HG03469 (cell line): ENCODE measurements at regions not wholly inside any gene's neighbourhood (a gene's known extent, or its start where the extent isn't known, plus 50 kb on each side); places are given as distances from the start of the nearest gene placed in this dataset.

ENCODE experiments used
- ATAC-seq: cut with Tn5 transposase; IDR thresholded peaks from one replicate; pipeline ENCODE4 v1.9.1; 2021; ENCODE audit warnings: mild to moderate bottlenecking, moderate library complexity, moderate number of reproducible peaks; ENCODE audit not compliant: unreplicated experiment

DNA sequence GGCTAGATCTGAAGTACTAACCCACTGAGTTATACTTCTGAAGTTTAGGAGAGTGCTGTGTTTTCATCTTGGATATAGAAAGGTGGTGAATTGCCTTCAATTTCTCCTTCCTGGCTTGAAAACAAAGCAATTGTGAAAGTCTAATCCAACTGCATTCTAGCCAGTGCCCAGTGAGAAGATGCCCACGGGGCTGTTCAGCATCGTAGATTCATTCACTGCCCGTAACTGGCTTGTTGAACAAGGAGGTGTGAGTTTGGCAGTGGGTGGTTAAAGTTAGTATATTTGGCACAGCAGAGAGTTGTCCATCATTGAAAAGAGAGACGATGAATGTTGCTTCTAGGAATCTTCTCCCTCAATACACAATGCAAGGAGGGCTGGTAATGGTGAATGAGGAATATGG lies 82.3 kb upstream of the RND3 start:
- ATAC-seq = no peak

DNA sequence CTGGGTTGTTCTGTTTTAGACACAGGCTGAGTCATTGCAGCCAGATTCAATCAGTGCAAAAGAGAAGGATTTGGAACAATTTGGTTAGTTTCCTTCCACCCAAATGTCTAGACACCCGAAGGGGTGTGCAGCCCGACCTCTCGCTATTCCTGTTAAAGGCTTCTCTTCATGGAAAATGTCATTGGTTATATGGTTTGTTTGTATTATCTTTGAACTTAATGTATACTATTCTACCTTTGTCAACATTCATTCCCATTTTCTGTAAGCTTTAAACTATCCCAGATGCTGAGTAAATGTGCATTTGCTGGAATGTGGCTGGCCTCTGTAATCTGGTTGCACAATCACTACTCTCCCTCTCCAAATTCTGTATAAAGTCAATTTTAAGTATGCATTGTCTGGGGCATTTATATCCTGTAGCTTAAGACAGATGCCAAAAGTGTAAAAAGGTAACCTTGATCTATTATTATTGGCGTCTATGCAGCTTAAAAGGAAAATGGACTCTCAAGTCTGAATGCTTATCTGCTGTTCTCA lies 80.4 kb upstream of the RND3 start:
- ATAC-seq = no peak

DNA sequence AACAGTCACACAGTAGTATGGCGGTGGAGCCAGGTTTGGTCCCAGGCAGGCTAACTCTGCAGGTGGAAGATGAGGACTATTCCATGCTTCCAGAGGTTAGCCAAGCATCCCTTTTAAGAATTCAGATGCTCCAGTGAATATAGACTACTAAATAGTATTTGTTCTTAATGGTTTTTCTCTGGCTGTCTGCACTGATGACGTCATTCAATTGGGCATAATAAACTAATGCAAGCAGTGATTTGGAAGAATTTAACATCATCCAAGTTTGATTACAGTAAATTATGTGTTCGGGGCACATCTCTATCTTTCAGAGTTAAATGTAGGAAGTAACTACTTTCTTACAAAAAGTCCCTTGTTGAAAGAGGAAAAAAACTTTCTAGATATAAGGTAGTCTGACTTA lies 78.8 kb upstream of the RND3 start:
- ATAC-seq = no peak

GRCh38 chr2:150561076-150561475 lies 73.6 kb upstream of the RND3 start:
- no peak for ATAC-seq

DNA sequence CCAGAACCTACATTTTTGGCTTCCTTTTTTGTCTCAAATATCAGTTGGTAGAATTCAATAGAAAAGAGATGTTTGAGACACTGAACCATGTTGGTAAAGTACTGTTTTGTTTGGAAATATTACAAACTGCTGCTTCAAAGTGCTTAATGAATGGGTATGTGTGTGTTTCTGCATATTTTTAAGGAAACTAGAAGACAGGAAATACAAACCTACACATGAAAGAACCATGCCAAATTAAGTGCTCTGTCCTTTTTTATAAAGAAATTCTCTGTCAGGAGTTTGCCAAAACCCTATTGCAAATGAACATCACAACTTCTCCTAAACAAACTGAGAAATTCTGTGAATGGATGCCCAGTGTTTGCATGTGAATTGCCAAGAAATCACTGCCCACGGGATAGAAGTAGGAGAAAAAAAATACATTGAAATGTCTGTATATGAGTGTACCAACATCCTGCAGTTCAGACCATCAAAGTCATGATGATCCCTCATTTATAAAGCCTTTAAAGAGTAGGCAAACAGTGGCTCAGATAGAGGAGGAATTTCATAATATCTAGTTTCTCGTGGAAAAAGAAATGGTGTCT lies 69.6 kb upstream of the RND3 start:
- ATAC-seq = no peak

- no peak for ATAC-seq
Measured at GRCh38 chr2:150555611-150556356, 68.3 kb upstream of the RND3 start.

DNA sequence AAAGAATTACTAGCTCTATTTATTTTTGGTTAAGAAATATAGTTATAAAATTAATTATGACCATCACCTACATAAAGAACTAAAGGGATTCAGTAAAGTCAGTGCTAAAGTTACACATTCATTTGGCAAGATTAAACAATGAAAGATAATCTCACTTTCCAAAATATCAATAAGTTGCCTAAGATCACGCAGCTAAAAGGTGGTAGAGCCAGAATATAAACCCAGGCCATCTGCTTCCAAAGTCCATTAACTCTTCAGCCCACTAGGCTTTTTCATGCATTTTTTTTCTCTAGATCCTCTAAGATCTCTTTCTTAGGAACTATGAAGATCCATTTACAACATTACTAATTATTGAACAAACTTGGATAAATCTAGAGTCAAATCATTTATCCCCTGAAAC lies 66.6 kb upstream of the RND3 start:
- ATAC-seq = no peak

GRCh38 chr2:150552041-150552820 lies 64.8 kb upstream of the RND3 start:
- ATAC-seq = no peak

GRCh38 chr2:150549381-150549780 lies 61.9 kb upstream of the RND3 start:
- ATAC-seq = no peak

GRCh38 chr2:150548527-150548926 lies 61.1 kb upstream of the RND3 start:
- no peak for ATAC-seq

- ATAC-seq = no peak
Measured at GRCh38 chr2:150545916-150546315, 58.4 kb upstream of the RND3 start.

DNA sequence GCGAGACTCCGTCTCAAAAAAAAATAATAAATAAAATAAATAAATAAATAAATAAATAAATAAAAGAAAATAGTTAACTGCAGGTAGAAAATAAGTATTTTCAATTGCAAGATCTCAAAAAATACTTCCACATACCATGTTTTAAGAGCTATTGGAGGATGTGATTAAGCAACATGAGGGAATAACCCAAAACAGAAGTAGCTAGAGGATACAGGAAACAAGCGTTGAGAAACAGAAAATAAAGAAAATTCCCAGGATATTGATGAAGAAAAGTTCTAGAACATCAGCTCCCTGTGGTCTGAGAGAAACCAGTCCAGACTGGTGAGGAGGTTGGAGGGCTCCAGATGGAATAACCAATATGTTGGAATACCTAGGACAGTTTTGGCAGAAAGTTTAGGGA lies 57.3 kb upstream of the RND3 start:
- no peak for ATAC-seq

- ATAC-seq = no peak
Measured at GRCh38 chr2:150542692-150543091, 55.2 kb upstream of the RND3 start.

DNA sequence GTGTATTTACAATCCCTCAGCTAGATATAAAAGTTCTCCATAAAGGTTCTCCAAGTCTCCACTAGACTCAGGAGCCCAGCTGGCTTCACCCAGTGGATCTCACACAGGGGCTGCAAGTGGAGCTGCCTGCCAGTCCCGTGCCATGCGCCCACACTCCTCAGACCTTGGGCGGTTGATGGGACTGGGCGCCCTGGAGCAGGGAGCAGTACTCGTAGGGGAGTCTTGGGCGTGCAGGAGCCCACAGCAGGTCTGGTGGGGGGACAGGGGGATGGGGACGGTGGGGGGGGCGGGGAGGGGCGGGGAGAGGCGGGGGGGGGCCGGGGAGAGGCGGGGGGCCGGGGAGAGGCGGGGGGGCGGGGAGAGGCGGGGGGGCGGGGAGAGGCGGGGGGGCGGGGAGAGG lies 54.7 kb upstream of the RND3 start:
- no peak for ATAC-seq

GRCh38 chr2:150538651-150539201 lies 51.3 kb upstream of the RND3 start:
- no peak for ATAC-seq
